Colonic mucosa (tissue), 4 donors: ENCODE measurements at regions not wholly inside any gene's neighbourhood (a gene's known extent, or its start where the extent isn't known, plus 50 kb on each side); places are given as distances from the start of the nearest gene placed in this dataset.

Experiments
- DNase-seq: peaks from one replicate; pipeline ENCODE4 v3.0.0-alpha.2; 2020
- H3K27ac ChIP-seq: fragments of 200-600 bp; one replicate; pipeline ENCODE4 v1.8.0; 2021
- H3K27me3 ChIP-seq: fragments of 200-600 bp; one replicate; pipeline ENCODE4 v1.8.0; 2021
- H3K36me3 ChIP-seq: fragments of 200-600 bp; one replicate; pipeline ENCODE4 v1.8.0; 2021
- H3K4me1 ChIP-seq: fragments of 200-600 bp; one replicate; pipeline ENCODE4 v1.8.0; 2021; ENCODE audit warnings: mild to moderate bottlenecking
- H3K4me3 ChIP-seq: fragments of 200-600 bp; one replicate; pipeline ENCODE4 v1.8.0; 2021
- H3K9ac ChIP-seq, 2 donors: one replicate each; pipeline ENCODE4 v1.7.0; 2013; ENCODE audit warnings: control low read depth in 2 of 2, low read depth in 2 of 2, low read length in 2 of 2
- H3K9me3 ChIP-seq: fragments of 200-600 bp; one replicate; pipeline ENCODE4 v1.8.0; 2021
- intact Hi-C: fragments of 100-400 bp; cut with DNase I; formaldehyde crosslinking; loops from one replicate; pipeline ENCODE4 v1.14.1; 2022
- TF ChIP-seq, protein P1 (sequence below): fragments of 200-600 bp; IDR thresholded peaks from one replicate; pipeline ENCODE4 v1.8.0; 2022; ENCODE audit warnings: antibody characterized with exemption, mild to moderate bottlenecking
- donor health status: healthy.
- donor health status: DM: no; HTN: no; CAD: no.
- donor health status: DM: no; HTN: no; CAD: no.

DNA sequence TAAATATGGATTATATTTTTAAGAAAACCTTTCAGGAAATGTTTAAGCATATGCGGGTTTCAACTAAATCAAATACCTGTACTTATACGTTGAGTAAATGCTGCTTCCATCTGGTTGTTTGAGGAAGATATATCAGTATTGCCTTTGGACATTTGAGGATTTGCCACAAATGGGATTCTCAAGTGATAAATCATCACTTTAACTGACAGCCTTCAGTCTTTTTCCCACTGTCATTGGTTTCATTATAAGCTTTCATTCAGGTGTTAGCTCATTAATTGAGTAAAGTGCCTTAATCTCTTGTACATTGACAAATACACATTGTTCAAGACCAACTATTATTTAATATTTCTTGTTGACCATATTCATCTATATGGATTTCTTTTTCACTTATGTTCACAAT lies 217.2 kb downstream of the EDEM1 start:
- H3K4me1 ChIP-seq = no peaks in the 10 kb centered on the region
- no peak overlapping the region for H3K4me3 ChIP-seq
- no peaks in the 10 kb centered on the region for H3K36me3 ChIP-seq
- H3K27ac ChIP-seq = no peak overlapping the region
- H3K9ac ChIP-seq = no peak overlapping the region
- no peak for DNase-seq
- TF ChIP-seq, protein P1, sequence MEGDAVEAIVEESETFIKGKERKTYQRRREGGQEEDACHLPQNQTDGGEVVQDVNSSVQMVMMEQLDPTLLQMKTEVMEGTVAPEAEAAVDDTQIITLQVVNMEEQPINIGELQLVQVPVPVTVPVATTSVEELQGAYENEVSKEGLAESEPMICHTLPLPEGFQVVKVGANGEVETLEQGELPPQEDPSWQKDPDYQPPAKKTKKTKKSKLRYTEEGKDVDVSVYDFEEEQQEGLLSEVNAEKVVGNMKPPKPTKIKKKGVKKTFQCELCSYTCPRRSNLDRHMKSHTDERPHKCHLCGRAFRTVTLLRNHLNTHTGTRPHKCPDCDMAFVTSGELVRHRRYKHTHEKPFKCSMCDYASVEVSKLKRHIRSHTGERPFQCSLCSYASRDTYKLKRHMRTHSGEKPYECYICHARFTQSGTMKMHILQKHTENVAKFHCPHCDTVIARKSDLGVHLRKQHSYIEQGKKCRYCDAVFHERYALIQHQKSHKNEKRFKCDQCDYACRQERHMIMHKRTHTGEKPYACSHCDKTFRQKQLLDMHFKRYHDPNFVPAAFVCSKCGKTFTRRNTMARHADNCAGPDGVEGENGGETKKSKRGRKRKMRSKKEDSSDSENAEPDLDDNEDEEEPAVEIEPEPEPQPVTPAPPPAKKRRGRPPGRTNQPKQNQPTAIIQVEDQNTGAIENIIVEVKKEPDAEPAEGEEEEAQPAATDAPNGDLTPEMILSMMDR = no peak
- no peaks in the 10 kb centered on the region for H3K9me3 ChIP-seq
- no peaks in the 10 kb centered on the region for H3K27me3 ChIP-seq
- intact Hi-C loops = no loop called here

DNA sequence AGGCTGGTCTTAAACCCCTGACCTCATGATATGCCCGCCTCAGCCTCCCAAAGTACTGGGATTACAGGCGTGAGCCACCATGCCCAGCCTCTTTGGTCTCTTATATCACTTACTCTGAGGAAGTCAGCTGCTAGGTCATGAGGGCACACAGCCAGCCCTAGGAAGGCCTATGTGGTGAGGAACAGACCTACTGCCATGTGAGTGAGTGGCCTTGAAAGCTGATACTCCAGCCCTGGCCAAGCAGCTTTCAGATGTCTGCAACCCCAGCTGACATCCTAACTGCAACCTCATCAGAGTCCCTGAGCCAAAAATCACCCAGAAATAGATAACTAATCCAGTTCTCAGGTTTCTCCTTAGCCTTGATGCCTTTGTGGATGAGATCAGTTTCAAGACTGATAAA lies 224.3 kb downstream of the EDEM1 start:
- DNase-seq = no peak
- Histone ChIP-seq H3K4me3 (no peak overlapping the region), H3K36me3 (no peaks in the 10 kb centered on the region), H3K9me3 (no peaks in the 10 kb centered on the region), H3K27me3 (no peaks in the 10 kb centered on the region), H3K9ac (no peak overlapping the region), H3K27ac (no peak overlapping the region), H3K4me1 (no peaks in the 10 kb centered on the region)
- intact Hi-C loops = no loop called here
- TF ChIP-seq, protein P1 = no peak

DNA sequence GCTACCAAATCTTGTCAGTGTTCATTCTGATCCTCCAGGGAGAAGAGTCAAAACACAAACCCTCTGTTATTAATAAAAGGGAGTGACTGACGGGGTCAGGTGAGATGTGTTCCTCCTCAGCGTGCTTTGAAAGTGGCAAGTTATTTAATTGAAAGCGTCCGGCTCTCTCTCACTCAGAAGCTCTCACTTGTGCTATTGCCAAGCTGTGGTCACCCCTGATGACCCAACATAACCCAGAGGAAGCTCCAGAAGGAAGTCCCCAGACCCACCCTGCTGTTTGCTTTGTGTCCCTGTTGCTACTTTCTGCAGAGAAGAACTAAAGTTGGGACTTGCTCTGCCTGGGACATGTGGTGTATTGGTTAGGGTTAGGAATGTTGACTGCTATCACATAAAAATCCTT lies 235.6 kb downstream of the EDEM1 start:
- DNase-seq = no peak
- Histone ChIP-seq H3K9ac (no peak overlapping the region), H3K27me3 (no peaks in the 10 kb centered on the region), H3K4me3 (no peak overlapping the region), H3K4me1 (no peaks in the 10 kb centered on the region), H3K36me3 (no peaks in the 10 kb centered on the region), H3K27ac (no peak overlapping the region), H3K9me3 (no peaks in the 10 kb centered on the region)
- intact Hi-C loops = loop anchor here (10.0 kb wide), 1 partner anchor 312 kb away; no protein-coding TSS in a partner anchor
- TF ChIP-seq, protein P1 = no peak

DNA sequence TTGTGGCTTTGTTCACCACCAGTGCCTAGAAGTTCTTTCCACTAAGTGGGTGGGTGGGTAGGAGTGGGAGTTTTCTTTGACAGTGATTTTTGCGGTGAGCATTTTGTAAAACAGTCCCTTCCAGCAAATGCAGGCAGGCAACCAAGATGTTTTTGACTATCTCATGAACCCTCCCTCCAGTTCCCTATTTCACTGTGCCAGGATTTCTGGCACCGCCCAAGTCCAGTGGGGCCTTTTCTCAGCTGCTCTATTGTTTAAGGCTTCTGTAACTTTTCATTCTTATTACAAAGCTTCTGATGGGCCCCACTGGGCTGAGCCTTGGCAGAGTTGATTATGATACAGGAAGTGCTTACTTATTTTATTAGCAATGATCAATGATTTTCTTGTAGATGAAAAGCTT lies 236.0 kb downstream of the EDEM1 start:
- H3K4me1 ChIP-seq = no peaks in the 10 kb centered on the region
- no peak overlapping the region for H3K9ac ChIP-seq
- no peaks in the 10 kb centered on the region for H3K27me3 ChIP-seq
- intact Hi-C loops = loop anchor here (10.0 kb wide), 1 partner anchor 311 kb away; no protein-coding TSS in a partner anchor
- no peak overlapping the region for H3K4me3 ChIP-seq
- no peak overlapping the region for H3K27ac ChIP-seq
- H3K36me3 ChIP-seq = no peaks in the 10 kb centered on the region
- DNase-seq = no peak
- no peaks in the 10 kb centered on the region for H3K9me3 ChIP-seq
- TF ChIP-seq, protein P1 = no peak

DNA sequence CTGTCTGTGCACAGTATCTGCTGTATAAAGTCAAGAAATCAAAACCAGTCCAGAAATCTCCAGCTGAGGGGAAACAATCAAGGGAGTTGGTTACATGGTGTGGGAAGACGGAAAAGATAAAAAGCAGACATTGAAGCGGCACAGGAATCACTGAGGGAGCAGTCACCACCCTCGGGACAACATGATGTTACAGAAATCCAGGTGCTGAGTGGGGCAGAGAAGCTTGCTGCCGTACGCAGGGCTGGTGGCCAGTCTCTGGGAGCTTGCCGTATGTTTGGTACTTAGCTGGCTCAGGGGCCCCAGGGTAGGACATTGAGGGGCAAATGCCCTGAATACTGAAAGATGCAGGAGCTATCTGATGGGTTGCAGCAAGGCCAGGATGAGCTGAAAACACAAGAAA lies 237.9 kb downstream of the EDEM1 start:
- intact Hi-C loops = loop anchor here (10.0 kb wide), 1 partner anchor 309 kb away; no protein-coding TSS in a partner anchor
- Histone ChIP-seq H3K9ac (no peak overlapping the region), H3K36me3 (no peaks in the 10 kb centered on the region), H3K27me3 (no peaks in the 10 kb centered on the region), H3K4me1 (no peaks in the 10 kb centered on the region), H3K9me3 (no peaks in the 10 kb centered on the region), H3K4me3 (no peak overlapping the region), H3K27ac (no peak overlapping the region)
- TF ChIP-seq, protein P1 = no peak
- no peak for DNase-seq
